ENCODE measurements at regions not wholly inside any gene's neighbourhood (a gene's known extent, or its start where the extent isn't known, plus 50 kb on each side); places are given as distances from the start of the nearest gene placed in this dataset.

DNA sequence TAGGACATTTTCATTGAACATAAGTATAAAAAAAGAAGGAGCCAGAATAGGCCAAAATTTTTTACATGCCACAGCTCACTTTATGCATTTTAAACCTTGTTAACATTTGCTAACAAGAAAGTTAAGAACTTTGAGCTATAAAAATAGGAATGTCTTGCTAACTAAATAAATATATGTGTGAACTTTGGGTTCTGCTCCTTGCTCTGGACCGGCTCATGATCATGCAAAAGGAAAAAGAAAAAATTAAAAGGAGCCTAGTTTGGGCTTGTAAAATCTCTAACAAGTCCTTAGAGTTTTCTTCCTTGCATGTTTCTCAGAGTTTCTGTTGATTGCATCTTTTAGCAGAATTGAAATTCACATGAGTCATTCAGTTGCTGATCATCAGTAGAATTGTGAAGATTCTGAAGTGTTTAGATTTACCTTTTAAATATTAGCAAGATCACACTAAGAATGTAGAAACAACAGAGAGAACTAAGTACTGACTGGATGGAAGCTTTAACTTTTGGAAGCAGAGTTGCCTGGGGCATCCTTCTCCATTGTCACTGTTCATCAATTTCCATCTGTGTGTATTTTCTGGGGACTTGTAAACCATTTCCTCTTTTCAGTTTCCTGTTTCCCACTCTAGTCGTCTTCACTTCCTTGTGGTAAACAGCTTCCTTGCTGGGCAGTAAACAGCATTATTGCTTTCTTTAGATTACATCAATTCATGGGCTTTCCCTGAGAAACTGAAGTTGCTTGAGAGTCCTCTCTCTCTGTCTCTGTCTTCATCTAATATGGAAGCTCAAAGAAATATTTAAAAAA is 458.4 kb upstream of the BTBD3 start:
- no peaks in the 10 kb centered on the region for H3K4me1 ChIP-seq (ENCODE audit: low read length)
- no peak overlapping the region for H2AFZ ChIP-seq (ENCODE audit: low read length)
- peaks cover 11% of the 10 kb centered on the region for H3K9me3 ChIP-seq (ENCODE audit: low read length)
- DNase-seq, result no peak
- H3K4me3 ChIP-seq (ENCODE audit: low read length), result no peak overlapping the region
- H3K27me3 ChIP-seq (ENCODE audit: low read length), result no peaks in the 10 kb centered on the region
- H3K9me2 ChIP-seq (replicated peaks; ENCODE audit: insufficient read depth, low read length), result no peaks in the 10 kb centered on the region
- H3K27ac ChIP-seq (ENCODE audit: low read length), result no peak overlapping the region
- no peak overlapping the region for H3K4me2 ChIP-seq (ENCODE audit: low read depth, low read length, poor library complexity, severe bottlenecking)
- H3K9ac ChIP-seq (ENCODE audit: low read length), result no peak overlapping the region
- no peaks in the 10 kb centered on the region for H4K20me1 ChIP-seq (ENCODE audit: insufficient read depth, low read depth, low read length)
- no peaks in the 10 kb centered on the region for H3K36me3 ChIP-seq (ENCODE audit: insufficient read depth, low read length)
- H3K79me2 ChIP-seq (ENCODE audit: low read length), result no peaks in the 10 kb centered on the region

DNA sequence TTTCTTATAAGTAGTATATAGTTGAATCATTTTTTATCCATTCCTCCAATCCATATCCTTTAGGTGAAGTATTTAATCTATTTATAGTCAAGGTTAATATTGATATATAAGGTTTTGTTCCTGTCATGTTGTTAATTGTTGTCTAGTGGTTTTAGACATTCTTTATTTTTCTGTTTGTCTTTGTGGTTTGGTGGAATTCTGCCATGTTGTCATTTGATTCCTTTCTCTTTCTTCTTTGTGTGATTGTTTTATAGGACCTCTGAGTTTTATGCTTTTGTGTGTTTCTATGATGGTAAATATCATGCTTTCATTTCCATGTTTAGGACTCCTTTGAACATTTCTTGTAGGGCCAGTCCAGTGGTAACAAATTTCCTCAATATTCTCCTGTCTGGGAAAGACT is 450.3 kb upstream of the BTBD3 start:
- Histone ChIP-seq H3K27ac (ENCODE audit: low read length) (no peak overlapping the region), H3K4me3 (ENCODE audit: low read length) (no peak overlapping the region), H3K36me3 (ENCODE audit: insufficient read depth, low read length) (no peaks in the 10 kb centered on the region), H2AFZ (ENCODE audit: low read length) (no peak overlapping the region), H3K4me1 (ENCODE audit: low read length) (no peaks in the 10 kb centered on the region), H3K79me2 (ENCODE audit: low read length) (no peaks in the 10 kb centered on the region), H4K20me1 (ENCODE audit: insufficient read depth, low read depth, low read length) (no peaks in the 10 kb centered on the region), H3K27me3 (ENCODE audit: low read length) (no peaks in the 10 kb centered on the region), H3K9ac (ENCODE audit: low read length) (no peak overlapping the region), H3K9me2 (replicated peaks; ENCODE audit: insufficient read depth, low read length) (no peaks in the 10 kb centered on the region), H3K9me3 (ENCODE audit: low read length) (peaks cover 28% of the 10 kb centered on the region), H3K4me2 (ENCODE audit: low read depth, low read length, poor library complexity, severe bottlenecking) (no peak overlapping the region)
- no peak for DNase-seq

DNA sequence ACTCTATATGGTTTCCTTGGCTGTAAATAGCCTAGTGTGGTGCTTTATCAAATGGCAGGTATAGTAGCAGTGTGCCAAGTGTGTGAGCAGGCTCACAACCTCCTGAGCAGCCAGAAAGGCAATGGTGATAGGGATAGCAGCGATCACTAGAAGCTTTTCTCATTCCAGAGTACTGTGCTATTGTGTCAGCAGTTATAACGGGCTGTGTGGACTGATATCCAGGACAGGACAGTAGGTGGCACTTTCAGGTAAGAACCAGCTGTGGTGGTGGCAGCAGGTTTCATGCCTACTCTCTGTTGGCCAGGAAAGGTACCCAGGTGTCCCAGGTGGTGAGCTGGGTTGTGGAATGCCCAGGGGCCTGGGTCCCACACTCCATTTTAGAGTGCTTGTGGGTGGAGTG is 448.8 kb upstream of the BTBD3 start:
- H4K20me1 ChIP-seq (ENCODE audit: insufficient read depth, low read depth, low read length), result no peaks in the 10 kb centered on the region
- H3K4me3 ChIP-seq (ENCODE audit: low read length), result no peak overlapping the region
- H3K9me2 ChIP-seq (replicated peaks; ENCODE audit: insufficient read depth, low read length), result no peaks in the 10 kb centered on the region
- no peak overlapping the region for H2AFZ ChIP-seq (ENCODE audit: low read length)
- H3K36me3 ChIP-seq (ENCODE audit: insufficient read depth, low read length), result no peaks in the 10 kb centered on the region
- no peak for DNase-seq
- H3K27me3 ChIP-seq (ENCODE audit: low read length), result no peaks in the 10 kb centered on the region
- H3K9me3 ChIP-seq (ENCODE audit: low read length), result peaks cover 27% of the 10 kb centered on the region
- no peak overlapping the region for H3K4me2 ChIP-seq (ENCODE audit: low read depth, low read length, poor library complexity, severe bottlenecking)
- no peaks in the 10 kb centered on the region for H3K4me1 ChIP-seq (ENCODE audit: low read length)
- no peak overlapping the region for H3K27ac ChIP-seq (ENCODE audit: low read length)
- no peak overlapping the region for H3K9ac ChIP-seq (ENCODE audit: low read length)
- H3K79me2 ChIP-seq (ENCODE audit: low read length), result no peaks in the 10 kb centered on the region

DNA sequence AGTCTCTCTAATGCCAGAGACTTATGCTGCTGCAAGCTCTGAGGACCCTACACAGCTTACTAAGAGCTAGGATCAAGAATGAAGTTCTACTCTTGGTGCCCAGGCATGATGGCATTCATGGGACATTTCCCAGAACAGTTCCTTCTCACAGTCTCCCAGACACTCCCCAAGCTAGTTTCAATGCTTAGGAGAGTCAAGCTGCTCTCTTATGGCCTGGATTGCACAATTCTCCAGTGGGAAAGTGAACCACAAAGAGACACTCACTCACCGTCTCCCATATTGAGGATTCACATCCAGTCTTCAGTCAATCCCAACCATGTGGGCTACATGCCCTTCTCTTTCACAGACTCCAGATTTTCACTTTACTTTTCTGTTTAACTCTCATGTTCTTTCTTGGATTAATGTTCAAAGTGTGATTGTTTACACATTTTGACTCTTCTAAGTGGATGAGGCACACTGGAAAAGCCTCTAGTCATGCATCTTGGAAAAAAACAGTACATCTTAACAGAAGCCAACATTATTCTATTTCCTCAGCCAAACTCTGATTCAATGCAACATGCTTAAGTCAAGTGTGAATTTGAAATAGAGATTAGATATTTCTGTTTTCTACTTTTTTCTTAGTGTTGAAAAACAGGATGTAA is 447.8 kb upstream of the BTBD3 start:
- Histone ChIP-seq H3K4me3 (ENCODE audit: low read length) (no peak overlapping the region), H3K4me1 (ENCODE audit: low read length) (no peaks in the 10 kb centered on the region), H3K9me2 (replicated peaks; ENCODE audit: insufficient read depth, low read length) (no peaks in the 10 kb centered on the region), H4K20me1 (ENCODE audit: insufficient read depth, low read depth, low read length) (no peaks in the 10 kb centered on the region), H3K27ac (ENCODE audit: low read length) (no peak overlapping the region), H3K4me2 (ENCODE audit: low read depth, low read length, poor library complexity, severe bottlenecking) (no peak overlapping the region), H3K79me2 (ENCODE audit: low read length) (no peaks in the 10 kb centered on the region), H3K9ac (ENCODE audit: low read length) (no peak overlapping the region), H3K36me3 (ENCODE audit: insufficient read depth, low read length) (no peaks in the 10 kb centered on the region), H2AFZ (ENCODE audit: low read length) (no peak overlapping the region), H3K9me3 (ENCODE audit: low read length) (peaks cover 28% of the 10 kb centered on the region), H3K27me3 (ENCODE audit: low read length) (no peaks in the 10 kb centered on the region)
- no peak for DNase-seq

DNA sequence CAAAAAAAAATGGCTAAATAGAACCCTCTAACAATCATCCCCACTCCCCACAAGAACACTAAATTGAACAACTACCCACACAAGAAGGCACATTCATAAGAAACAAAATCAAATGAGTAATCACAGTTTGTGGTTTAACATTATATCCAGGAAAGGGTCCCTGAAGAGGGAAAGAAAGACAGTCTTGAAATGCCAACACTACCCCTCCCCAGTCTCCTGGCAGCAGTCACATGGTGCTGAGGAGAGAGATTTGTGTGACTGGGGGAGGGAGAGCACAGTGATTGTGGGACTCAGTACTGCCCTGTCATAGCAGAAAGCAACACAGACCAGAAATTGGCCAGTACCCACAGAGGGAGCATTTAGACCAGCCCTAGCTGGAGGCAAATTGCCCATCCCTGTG is 443.7 kb upstream of the BTBD3 start:
- Histone ChIP-seq H3K79me2 (ENCODE audit: low read length) (no peaks in the 10 kb centered on the region), H3K9me2 (replicated peaks; ENCODE audit: insufficient read depth, low read length) (no peaks in the 10 kb centered on the region), H3K27me3 (ENCODE audit: low read length) (no peaks in the 10 kb centered on the region), H3K4me1 (ENCODE audit: low read length) (no peaks in the 10 kb centered on the region), H3K27ac (ENCODE audit: low read length) (no peak overlapping the region), H3K4me2 (ENCODE audit: low read depth, low read length, poor library complexity, severe bottlenecking) (no peak overlapping the region), H3K9ac (ENCODE audit: low read length) (no peak overlapping the region), H3K9me3 (ENCODE audit: low read length) (peaks cover 37% of the 10 kb centered on the region), H3K4me3 (ENCODE audit: low read length) (no peak overlapping the region), H2AFZ (ENCODE audit: low read length) (no peak overlapping the region), H3K36me3 (ENCODE audit: insufficient read depth, low read length) (no peaks in the 10 kb centered on the region), H4K20me1 (ENCODE audit: insufficient read depth, low read depth, low read length) (no peaks in the 10 kb centered on the region)
- no peak for DNase-seq

DNA sequence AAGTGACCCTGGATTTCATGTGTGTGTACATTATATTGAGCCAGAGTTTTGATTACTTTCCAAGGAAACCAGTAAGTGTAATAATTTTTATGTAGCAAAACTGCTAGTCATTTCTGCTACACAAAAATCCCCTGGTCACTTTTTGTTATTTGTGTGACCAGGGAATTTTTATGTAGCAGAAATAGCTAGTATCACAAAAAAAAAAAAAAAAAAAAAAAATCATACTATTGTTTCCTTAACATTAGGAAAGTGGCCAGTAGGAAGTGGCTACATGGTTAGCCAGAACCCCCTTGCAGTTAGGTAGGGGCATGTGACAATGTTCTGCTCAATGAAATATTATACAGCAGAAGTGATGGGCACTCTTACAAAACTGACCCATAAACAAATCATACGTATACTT is 434.0 kb upstream of the BTBD3 start:
- Histone ChIP-seq H3K9ac (ENCODE audit: low read length) (no peak overlapping the region), H3K4me1 (ENCODE audit: low read length) (no peaks in the 10 kb centered on the region), H3K4me2 (ENCODE audit: low read depth, low read length, poor library complexity, severe bottlenecking) (no peak overlapping the region), H2AFZ (ENCODE audit: low read length) (no peak overlapping the region), H3K27me3 (ENCODE audit: low read length) (no peaks in the 10 kb centered on the region), H4K20me1 (ENCODE audit: insufficient read depth, low read depth, low read length) (no peaks in the 10 kb centered on the region), H3K9me2 (replicated peaks; ENCODE audit: insufficient read depth, low read length) (no peaks in the 10 kb centered on the region), H3K27ac (ENCODE audit: low read length) (no peak overlapping the region), H3K4me3 (ENCODE audit: low read length) (no peak overlapping the region), H3K79me2 (ENCODE audit: low read length) (no peaks in the 10 kb centered on the region), H3K36me3 (ENCODE audit: insufficient read depth, low read length) (no peaks in the 10 kb centered on the region), H3K9me3 (ENCODE audit: low read length) (peaks cover 40% of the 10 kb centered on the region)
- no peak for DNase-seq

DNA sequence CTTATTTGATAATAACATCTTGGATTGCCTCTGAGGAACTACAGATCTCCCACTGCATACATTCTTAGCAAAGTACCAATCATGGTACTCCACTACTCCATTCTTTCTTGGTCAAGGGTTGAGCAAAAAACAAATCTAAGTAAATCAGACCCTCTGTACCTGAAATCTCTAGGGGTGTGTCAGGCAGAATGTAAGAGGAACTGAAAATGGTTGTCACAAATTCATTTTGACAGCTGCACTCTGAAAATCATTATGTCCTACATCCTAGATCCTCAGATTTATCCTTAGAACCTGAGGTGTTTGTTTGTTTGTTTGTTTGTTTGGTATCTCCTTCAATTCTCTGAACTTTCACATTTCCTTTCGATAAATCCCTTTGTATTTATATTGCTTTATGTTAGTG is 433.2 kb upstream of the BTBD3 start:
- Histone ChIP-seq H3K36me3 (ENCODE audit: insufficient read depth, low read length) (no peaks in the 10 kb centered on the region), H3K4me1 (ENCODE audit: low read length) (no peaks in the 10 kb centered on the region), H3K9me3 (ENCODE audit: low read length) (peaks cover 40% of the 10 kb centered on the region), H4K20me1 (ENCODE audit: insufficient read depth, low read depth, low read length) (no peaks in the 10 kb centered on the region), H3K79me2 (ENCODE audit: low read length) (no peaks in the 10 kb centered on the region), H3K4me3 (ENCODE audit: low read length) (no peak overlapping the region), H3K27me3 (ENCODE audit: low read length) (no peaks in the 10 kb centered on the region), H3K9me2 (replicated peaks; ENCODE audit: insufficient read depth, low read length) (no peaks in the 10 kb centered on the region), H3K27ac (ENCODE audit: low read length) (no peak overlapping the region), H3K9ac (ENCODE audit: low read length) (no peak overlapping the region), H3K4me2 (ENCODE audit: low read depth, low read length, poor library complexity, severe bottlenecking) (no peak overlapping the region), H2AFZ (ENCODE audit: low read length) (no peak overlapping the region)
- DNase-seq, result no peak

DNA sequence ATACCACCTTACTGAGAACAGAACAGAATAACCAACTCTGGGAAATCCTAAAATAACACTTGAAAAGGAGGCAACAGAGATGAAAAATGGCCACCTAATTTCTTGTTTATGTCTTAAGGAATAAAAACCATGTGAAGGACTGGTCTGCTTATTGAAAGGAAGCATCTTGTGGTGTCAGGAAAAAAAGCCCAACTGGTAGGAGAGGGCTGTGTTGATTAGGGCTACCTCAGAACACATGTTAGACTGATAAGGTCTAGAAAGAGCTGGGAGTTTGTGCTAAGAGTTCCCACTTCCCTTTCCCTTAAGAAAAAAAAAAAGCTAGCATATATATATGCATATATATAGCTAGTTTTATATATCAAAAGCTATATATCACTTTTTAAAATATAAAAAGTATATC is 425.3 kb upstream of the BTBD3 start:
- Histone ChIP-seq H2AFZ (ENCODE audit: low read length) (no peak overlapping the region), H3K79me2 (ENCODE audit: low read length) (no peaks in the 10 kb centered on the region), H3K27me3 (ENCODE audit: low read length) (no peaks in the 10 kb centered on the region), H3K4me1 (ENCODE audit: low read length) (no peaks in the 10 kb centered on the region), H3K27ac (ENCODE audit: low read length) (no peak overlapping the region), H3K36me3 (ENCODE audit: insufficient read depth, low read length) (no peaks in the 10 kb centered on the region), H3K9me2 (replicated peaks; ENCODE audit: insufficient read depth, low read length) (no peaks in the 10 kb centered on the region), H4K20me1 (ENCODE audit: insufficient read depth, low read depth, low read length) (no peaks in the 10 kb centered on the region), H3K4me3 (ENCODE audit: low read length) (no peak overlapping the region), H3K9me3 (ENCODE audit: low read length) (peaks cover 28% of the 10 kb centered on the region), H3K9ac (ENCODE audit: low read length) (no peak overlapping the region), H3K4me2 (ENCODE audit: low read depth, low read length, poor library complexity, severe bottlenecking) (no peak overlapping the region)
- DNase-seq, result no peak
